RCC 7860 (cell line): ENCODE measurements at regions not wholly inside any gene's neighbourhood (a gene's known extent, or its start where the extent isn't known, plus 50 kb on each side); places are given as distances from the start of the nearest gene placed in this dataset.

Experiments used
- DNase-seq: peaks from one replicate; pipeline ENCODE4 v3.0.0-alpha.2; 2015; ENCODE audit warnings: low spot score
- FAIRE-seq: peaks from 2 replicates; lab custom pipeline; 2012; peaks lifted over from hg19 to GRCh38; lab: Jason Lieb, UNC

- DNase-seq (no peak), FAIRE-seq (no peak)
These were observed 121.6 kb upstream of the IRF2BP2 start for GRCh38 chr1:234731569-234732085.

- FAIRE-seq (peak; percentile 28), DNase-seq (peak; percentile 60)
These were observed 121.0 kb upstream of the IRF2BP2 start for GRCh38 chr1:234730770-234731568.

GRCh38 chr1:234730475-234730769 lies 120.4 kb upstream of the IRF2BP2 start:
- DNase-seq (no peak), FAIRE-seq (no peak)

GRCh38 chr1:234729561-234730474 lies 119.8 kb upstream of the IRF2BP2 start:
- no peak for FAIRE-seq
- DNase-seq = no peak

- FAIRE-seq (no peak), DNase-seq (no peak)
These were observed 118.8 kb upstream of the IRF2BP2 start for GRCh38 chr1:234728740-234729139.

GRCh38 chr1:234727018-234727940 lies 117.3 kb upstream of the IRF2BP2 start:
- DNase-seq = no peak
- FAIRE-seq = no peak

- FAIRE-seq (no peak), DNase-seq (no peak)
These were observed 116.5 kb upstream of the IRF2BP2 start for GRCh38 chr1:234726359-234726943.

GRCh38 chr1:234725177-234726132 lies 115.5 kb upstream of the IRF2BP2 start:
- FAIRE-seq (no peak), DNase-seq (no peak)

- no peak for DNase-seq
- FAIRE-seq = no peak
These were observed 114.7 kb upstream of the IRF2BP2 start for GRCh38 chr1:234724516-234725176.

GRCh38 chr1:234722904-234723720 lies 113.1 kb upstream of the IRF2BP2 start:
- FAIRE-seq (no peak), DNase-seq (peak; percentile 75)

GRCh38 chr1:234722270-234722704 lies 112.3 kb upstream of the IRF2BP2 start:
- DNase-seq (no peak), FAIRE-seq (no peak)

- peak; percentile 80 for FAIRE-seq
- DNase-seq = peak; percentile 77
These were observed 111.7 kb upstream of the IRF2BP2 start for GRCh38 chr1:234721476-234722269.

GRCh38 chr1:234720709-234721441 lies 110.9 kb upstream of the IRF2BP2 start:
- DNase-seq (no peak), FAIRE-seq (no peak)

- DNase-seq = no peak
- no peak for FAIRE-seq
These were observed 109.7 kb upstream of the IRF2BP2 start for GRCh38 chr1:234719454-234720251.
